Left lobe of liver (tissue), 2 donors: ENCODE measurements at regions not wholly inside any gene's neighbourhood (a gene's known extent, or its start where the extent isn't known, plus 50 kb on each side); places are given as distances from the start of the nearest gene placed in this dataset.

ENCODE experiments used
- ATAC-seq: fragments of 200-7000 bp; cut with Tn5 transposase; one replicate; pipeline ENCODE4 v1.9.1; 2020; ENCODE audit warnings: mild to moderate bottlenecking, moderate library complexity
- DNase-seq: peaks from one replicate; pipeline ENCODE4 v3.0.0-alpha.2; 2020; ENCODE audit warnings: low spot score
- donor health status: DM: no; HTN: no; CAD: no; lungs with moderate emphysema.
- donor health status: DM: no; HTN: yes; CAD: no.

DNA sequence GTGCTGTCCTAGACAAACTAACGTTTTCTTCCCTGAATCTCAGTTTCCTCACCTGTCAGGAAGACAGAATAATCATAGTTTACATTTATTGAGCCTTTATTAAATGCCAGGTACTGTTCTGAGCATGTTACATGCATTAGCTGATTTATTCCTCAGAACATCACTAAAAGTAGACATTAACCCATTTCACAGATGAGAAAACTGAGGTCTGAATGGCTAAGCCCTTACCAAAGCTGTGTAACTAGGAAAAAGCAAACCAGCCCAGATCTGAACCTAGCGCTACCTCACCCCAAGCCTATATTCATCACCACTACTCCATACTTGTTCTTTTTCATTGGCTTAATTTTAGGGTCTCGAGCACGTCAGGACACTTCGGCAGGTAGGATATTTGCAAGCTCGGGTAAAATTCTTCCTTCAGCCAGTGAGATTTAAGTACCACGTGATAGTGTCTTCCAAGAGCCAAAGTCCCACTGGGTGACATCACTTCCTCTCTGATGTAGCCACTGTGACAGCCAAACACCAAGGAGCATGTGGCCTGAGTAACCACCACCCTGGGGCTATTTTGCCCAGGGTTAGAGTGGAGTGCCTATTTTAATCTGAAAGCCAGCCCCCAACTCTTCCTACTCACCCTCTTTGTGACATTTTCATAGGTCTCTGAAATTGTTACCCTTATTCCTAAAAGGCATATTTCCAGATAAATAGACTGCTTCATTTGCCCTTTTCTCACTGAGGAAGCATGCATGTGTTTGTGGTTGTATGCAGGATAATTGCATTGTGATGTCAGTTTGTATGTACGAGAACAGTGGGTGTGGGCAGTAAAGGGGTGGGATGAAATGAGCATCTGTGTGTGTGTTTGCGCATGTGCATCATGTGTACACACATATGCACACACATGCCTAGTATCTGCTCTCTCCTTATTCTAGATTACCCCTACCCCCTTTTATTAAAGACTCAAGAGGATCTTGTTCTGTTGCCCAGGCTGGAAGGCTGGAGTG, 62.2 kb upstream of the WSCD2 start:
- no peak for DNase-seq
- ATAC-seq: no peak

- no peak for DNase-seq
- no peak for ATAC-seq
Measured at GRCh38 chr12:108069651-108070165, 59.4 kb upstream of the WSCD2 start.

GRCh38 chr12:108075561-108075960, 53.5 kb upstream of the WSCD2 start:
- ATAC-seq (no peak), DNase-seq (no peak)

- ATAC-seq: no peak
- no peak for DNase-seq
Measured at GRCh38 chr12:108076556-108076955, 52.5 kb upstream of the WSCD2 start.

- ATAC-seq: no peak
Measured at GRCh38 chr12:108078428-108078827, 50.7 kb upstream of the WSCD2 start.

More at GRCh38 chr12:108078428-108078827, 50.7 kb upstream of the WSCD2 start:
- no peak for DNase-seq
